Loucy (cell line): ENCODE measurements at regions not wholly inside any gene's neighbourhood (a gene's known extent, or its start where the extent isn't known, plus 50 kb on each side); places are given as distances from the start of the nearest gene placed in this dataset.
A peak's percentile ranks its signal among the peaks of the same experiment; 100 is the strongest.

ENCODE experiments used
- H2AFZ ChIP-seq: fragments of 200-600 bp; sonication (generic); 2 replicates; pipeline ENCODE4 v1.6.0; 2016; ENCODE audit warnings: antibody characterized with exemption, mild to moderate bottlenecking, low read length, moderate library complexity
- H3F3A ChIP-seq: fragments of 200-600 bp; 2 replicates; pipeline ENCODE4 v1.6.0; 2016; ENCODE audit warnings: antibody characterized with exemption, low read depth, mild to moderate bottlenecking
- H3K27me3 ChIP-seq: fragments of 200-600 bp; sonication (generic); 2 replicates; pipeline ENCODE4 v1.6.1; 2014; ENCODE audit warnings: low read length, mild to moderate bottlenecking; ENCODE audit not compliant: insufficient read depth, poor library complexity, severe bottlenecking
- H3K36me3 ChIP-seq: fragments of 200-600 bp; sonication (generic); 2 replicates; pipeline ENCODE4 v1.6.1; 2016; ENCODE audit warnings: low read length; ENCODE audit not compliant: insufficient read depth
- H3K4me1 ChIP-seq: fragments of 200-600 bp; sonication (generic); 2 replicates; pipeline ENCODE4 v1.5.1; 2014; ENCODE audit warnings: low read length, mild to moderate bottlenecking; ENCODE audit not compliant: insufficient read depth, poor library complexity, severe bottlenecking
- H3K4me2 ChIP-seq: fragments of 200-600 bp; sonication (generic); 2 replicates; pipeline ENCODE4 v1.6.0; 2014; ENCODE audit warnings: antibody characterized with exemption, low read length, low read depth, mild to moderate bottlenecking; ENCODE audit not compliant: poor library complexity, severe bottlenecking
- H3K4me3 ChIP-seq: fragments of 200-600 bp; sonication (generic); 2 replicates; pipeline ENCODE4 v1.5.1; 2014; ENCODE audit warnings: low read length, mild to moderate bottlenecking, mixed read lengths; ENCODE audit not compliant: poor library complexity, severe bottlenecking
- H3K79me2 ChIP-seq: fragments of 200-600 bp; sonication (generic); 2 replicates; pipeline ENCODE4 v1.6.1; 2014; ENCODE audit warnings: low read length; ENCODE audit not compliant: insufficient read depth
- H3K9ac ChIP-seq: fragments of 200-600 bp; sonication (generic); 2 replicates; pipeline ENCODE4 v1.6.0; 2014; ENCODE audit warnings: mild to moderate bottlenecking, low read depth, low read length, moderate library complexity; ENCODE audit not compliant: poor library complexity, severe bottlenecking
- H3K9me2 ChIP-seq: fragments of 200-600 bp; sonication (generic); replicated peaks from 2 replicates; pipeline ENCODE4 v1.6.1; 2016; ENCODE audit warnings: low read depth, low read length, mixed read lengths
- H3K9me3 ChIP-seq: fragments of 200-600 bp; sonication (generic); 2 replicates; pipeline ENCODE4 v1.6.1; 2014; ENCODE audit warnings: mild to moderate bottlenecking, antibody characterized with exemption, low read length, low read depth; ENCODE audit not compliant: insufficient read depth
- H4K20me1 ChIP-seq: fragments of 200-600 bp; sonication (generic); 2 replicates; pipeline ENCODE4 v1.6.0; 2014; ENCODE audit warnings: antibody characterized with exemption, low read length, mild to moderate bottlenecking; ENCODE audit not compliant: insufficient read depth, poor library complexity, severe bottlenecking
- CTCF ChIP-seq: fragments of 200-600 bp; sonication (generic); conservative IDR thresholded peaks from 2 replicates; pipeline ENCODE4 v1.5.1; 2014; ENCODE audit warnings: mild to moderate bottlenecking, antibody characterized with exemption, low read length
- EZH2phosphoT487 ChIP-seq: fragments of 200-600 bp; IDR thresholded peaks from 2 replicates; pipeline ENCODE4 v1.6.1; 2018; ENCODE audit warnings: antibody characterized with exemption, mild to moderate bottlenecking, moderate library complexity, borderline replicate concordance

GRCh38 chr12:90253136-90253535 is 544.5 kb upstream of the ATP2B1 start:
- no peaks in the 10 kb centered on the region for H3K79me2 ChIP-seq
- H3K4me1 ChIP-seq = peaks cover 38% of the 10 kb centered on the region
- TF ChIP-seq EZH2phosphoT487 (no peak), CTCF (no peak)
- H4K20me1 ChIP-seq = no peaks in the 10 kb centered on the region
- no peaks in the 10 kb centered on the region for H3F3A ChIP-seq
- no peak overlapping the region for H3K9ac ChIP-seq
- no peaks in the 10 kb centered on the region for H3K9me2 ChIP-seq
- H3K36me3 ChIP-seq = no peaks in the 10 kb centered on the region
- H3K27me3 ChIP-seq = no peaks in the 10 kb centered on the region
- no peak overlapping the region for H2AFZ ChIP-seq
- no peaks in the 10 kb centered on the region for H3K9me3 ChIP-seq
- H3K4me3 ChIP-seq = peak overlapping the region; percentile 32
- H3K4me2 ChIP-seq = peak overlapping the region; percentile 60

- Histone ChIP-seq H3K4me3 (peak overlapping the region; percentile 3), H3K79me2 (no peaks in the 10 kb centered on the region), H3K4me1 (peaks cover 38% of the 10 kb centered on the region), H3K36me3 (no peaks in the 10 kb centered on the region), H3K9me3 (no peaks in the 10 kb centered on the region), H3F3A (no peaks in the 10 kb centered on the region), H3K9ac (no peak overlapping the region), H2AFZ (no peak overlapping the region), H3K9me2 (no peaks in the 10 kb centered on the region), H3K4me2 (peak overlapping the region; percentile 28), H3K27me3 (no peaks in the 10 kb centered on the region), H4K20me1 (no peaks in the 10 kb centered on the region)
- TF ChIP-seq CTCF (no peak), EZH2phosphoT487 (peak; percentile 30; the same call in 1 of the 2 replicates)
Observed at GRCh38 chr12:90250766-90251165, 542.1 kb upstream of the ATP2B1 start.

GRCh38 chr12:90250042-90250441 is 541.4 kb upstream of the ATP2B1 start:
- H3K79me2 ChIP-seq = no peaks in the 10 kb centered on the region
- no peak overlapping the region for H3K4me2 ChIP-seq
- no peak overlapping the region for H3K4me3 ChIP-seq
- H3K36me3 ChIP-seq = no peaks in the 10 kb centered on the region
- H3K27me3 ChIP-seq = no peaks in the 10 kb centered on the region
- H3K4me1 ChIP-seq = peaks cover 38% of the 10 kb centered on the region
- H3K9me2 ChIP-seq = no peaks in the 10 kb centered on the region
- no peak overlapping the region for H2AFZ ChIP-seq
- no peaks in the 10 kb centered on the region for H3K9me3 ChIP-seq
- H3F3A ChIP-seq = no peaks in the 10 kb centered on the region
- H3K9ac ChIP-seq = no peak overlapping the region
- H4K20me1 ChIP-seq = no peaks in the 10 kb centered on the region
- TF ChIP-seq EZH2phosphoT487 (no peak), CTCF (no peak)
